Mucosa of descending colon (tissue), 3 donors: ENCODE measurements at regions not wholly inside any gene's neighbourhood (a gene's known extent, or its start where the extent isn't known, plus 50 kb on each side); places are given as distances from the start of the nearest gene placed in this dataset.

ENCODE experiments used
- ATAC-seq: fragments of 200-7000 bp; cut with Tn5 transposase; one replicate; pipeline ENCODE4 v1.9.1; 2020; ENCODE audit warnings: mild to moderate bottlenecking, moderate library complexity
- DNase-seq, 3 donors: peaks; one replicate each; pipeline ENCODE4 v3.0.0-alpha.2; 2020
- H3K36me3 ChIP-seq: fragments of 200-600 bp; one replicate; pipeline ENCODE4 v1.8.0; 2021; ENCODE audit warnings: low read depth, mild to moderate bottlenecking
- H3K4me1 ChIP-seq: fragments of 200-600 bp; one replicate; pipeline ENCODE4 v1.8.0; 2021; ENCODE audit warnings: low read depth, mild to moderate bottlenecking
- H3K4me3 ChIP-seq: fragments of 200-600 bp; one replicate; pipeline ENCODE4 v1.8.0; 2021; ENCODE audit warnings: mild to moderate bottlenecking
- H3K9me3 ChIP-seq: fragments of 200-600 bp; one replicate; pipeline ENCODE4 v1.8.0; 2021; ENCODE audit warnings: mild to moderate bottlenecking
- intact Hi-C, 2 donors: fragments of 100-400 bp; cut with DNase I in 1 of 2; cut with micrococcal nuclease in 1 of 2; formaldehyde crosslinking; loops; one replicate each; pipeline versions ENCODE4 v1.11.0 to v1.11.1; 2022; cut with DNase I, micrococcal nuclease
- TF ChIP-seq, protein P1 (sequence below): fragments of 200-600 bp; IDR thresholded peaks from one replicate; pipeline ENCODE4 v1.8.0; 2022; ENCODE audit warnings: antibody characterized with exemption, mild to moderate bottlenecking
- donor health status: DM: no; HTN: no; CAD: no; lungs with moderate emphysema.
- donor health status: DM: no; HTN: no; CAD: no.
- donor health status: DM: no; HTN: yes; CAD: no.

DNA sequence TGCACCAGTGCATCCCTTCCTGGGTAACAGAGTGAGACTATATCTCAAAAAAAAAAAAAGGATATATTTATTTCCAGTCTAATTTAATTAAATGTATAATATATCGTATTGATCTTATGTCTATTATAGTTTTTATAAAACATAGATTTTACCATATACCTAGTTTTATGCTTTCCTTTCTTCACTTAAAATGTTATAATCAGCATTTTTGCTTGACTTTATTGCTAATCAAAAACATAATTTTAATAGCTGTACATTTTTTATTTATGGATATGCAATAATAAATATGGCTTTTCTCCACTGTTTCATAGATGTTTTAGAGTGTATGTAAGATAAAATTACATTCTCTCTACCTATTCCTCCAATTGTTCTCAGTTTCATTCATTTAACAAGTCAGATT is 958.0 kb downstream of the EPHA4 start:
- no peak for ATAC-seq
- TF ChIP-seq, protein P1, sequence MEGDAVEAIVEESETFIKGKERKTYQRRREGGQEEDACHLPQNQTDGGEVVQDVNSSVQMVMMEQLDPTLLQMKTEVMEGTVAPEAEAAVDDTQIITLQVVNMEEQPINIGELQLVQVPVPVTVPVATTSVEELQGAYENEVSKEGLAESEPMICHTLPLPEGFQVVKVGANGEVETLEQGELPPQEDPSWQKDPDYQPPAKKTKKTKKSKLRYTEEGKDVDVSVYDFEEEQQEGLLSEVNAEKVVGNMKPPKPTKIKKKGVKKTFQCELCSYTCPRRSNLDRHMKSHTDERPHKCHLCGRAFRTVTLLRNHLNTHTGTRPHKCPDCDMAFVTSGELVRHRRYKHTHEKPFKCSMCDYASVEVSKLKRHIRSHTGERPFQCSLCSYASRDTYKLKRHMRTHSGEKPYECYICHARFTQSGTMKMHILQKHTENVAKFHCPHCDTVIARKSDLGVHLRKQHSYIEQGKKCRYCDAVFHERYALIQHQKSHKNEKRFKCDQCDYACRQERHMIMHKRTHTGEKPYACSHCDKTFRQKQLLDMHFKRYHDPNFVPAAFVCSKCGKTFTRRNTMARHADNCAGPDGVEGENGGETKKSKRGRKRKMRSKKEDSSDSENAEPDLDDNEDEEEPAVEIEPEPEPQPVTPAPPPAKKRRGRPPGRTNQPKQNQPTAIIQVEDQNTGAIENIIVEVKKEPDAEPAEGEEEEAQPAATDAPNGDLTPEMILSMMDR: no peak
- intact Hi-C loops: no loop called here
- no peak for DNase-seq
- no peaks in the 10 kb centered on the region for H3K36me3 ChIP-seq
- H3K4me3 ChIP-seq: no peak overlapping the region
- no peaks in the 10 kb centered on the region for H3K4me1 ChIP-seq
- H3K9me3 ChIP-seq: no peaks in the 10 kb centered on the region

DNA sequence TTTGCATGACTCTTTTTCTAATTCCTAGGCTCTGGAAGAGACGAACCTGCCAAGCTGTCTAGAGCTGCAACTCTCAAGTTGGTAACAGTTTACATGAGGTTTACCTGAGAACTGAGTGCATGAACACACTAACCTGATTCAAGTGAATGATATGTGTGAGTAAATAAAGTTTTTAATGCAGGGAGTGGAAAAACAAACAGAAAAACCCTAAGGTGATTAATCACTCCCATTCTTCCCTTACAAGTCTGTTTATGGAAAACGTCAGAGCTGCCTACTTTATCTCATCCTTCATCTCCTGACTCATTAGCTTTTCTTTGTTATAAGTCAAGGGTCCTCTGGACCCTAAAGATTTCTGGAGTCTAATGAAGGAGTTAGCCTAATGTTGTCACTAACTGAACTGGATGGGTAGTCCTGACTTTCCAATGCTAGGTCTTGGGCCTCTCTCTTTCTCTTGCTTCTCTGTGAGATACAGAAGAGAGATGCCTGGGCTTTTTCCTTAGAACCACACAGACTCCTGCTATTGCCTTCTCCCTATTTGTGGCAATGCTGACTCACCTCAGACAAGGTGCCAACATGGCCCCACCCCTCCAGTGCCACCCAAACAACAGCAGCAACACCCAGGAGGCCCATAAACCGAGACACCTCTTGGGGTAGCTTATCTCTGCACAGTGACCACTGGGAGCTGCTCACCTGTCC is 952.4 kb downstream of the EPHA4 start:
- peak; percentile 71 for ATAC-seq
- intact Hi-C loops: no loop called here
- peak in 1 of 3 donors; percentile 4 for DNase-seq
- Histone ChIP-seq H3K4me3 (no peak overlapping the region), H3K36me3 (no peaks in the 10 kb centered on the region), H3K9me3 (no peaks in the 10 kb centered on the region), H3K4me1 (no peaks in the 10 kb centered on the region)
- TF ChIP-seq, protein P1: no peak

DNA sequence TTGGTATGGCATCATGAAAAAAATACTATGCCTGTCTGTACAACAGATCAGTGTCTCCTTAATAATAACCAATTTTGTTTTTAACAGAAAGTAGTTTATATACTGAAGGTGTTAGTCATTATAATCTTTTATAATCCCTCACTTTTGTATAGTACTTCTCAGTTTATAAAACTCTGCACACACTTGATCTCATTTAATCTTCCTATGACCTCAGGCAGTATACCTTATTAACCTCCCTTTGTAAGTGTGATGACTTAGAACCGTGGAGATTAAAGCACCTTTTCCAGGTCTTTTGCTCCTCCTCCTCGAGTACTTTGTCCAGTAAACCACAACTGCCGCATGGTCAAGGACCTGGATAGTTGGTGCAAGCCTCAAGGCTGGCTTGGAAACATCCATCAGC is 945.5 kb downstream of the EPHA4 start:
- no peaks in the 10 kb centered on the region for H3K4me1 ChIP-seq
- H3K36me3 ChIP-seq: no peaks in the 10 kb centered on the region
- TF ChIP-seq, protein P1: no peak
- no peak for ATAC-seq
- intact Hi-C loops: no loop called here
- no peak for DNase-seq
- no peaks in the 10 kb centered on the region for H3K9me3 ChIP-seq
- H3K4me3 ChIP-seq: no peak overlapping the region

DNA sequence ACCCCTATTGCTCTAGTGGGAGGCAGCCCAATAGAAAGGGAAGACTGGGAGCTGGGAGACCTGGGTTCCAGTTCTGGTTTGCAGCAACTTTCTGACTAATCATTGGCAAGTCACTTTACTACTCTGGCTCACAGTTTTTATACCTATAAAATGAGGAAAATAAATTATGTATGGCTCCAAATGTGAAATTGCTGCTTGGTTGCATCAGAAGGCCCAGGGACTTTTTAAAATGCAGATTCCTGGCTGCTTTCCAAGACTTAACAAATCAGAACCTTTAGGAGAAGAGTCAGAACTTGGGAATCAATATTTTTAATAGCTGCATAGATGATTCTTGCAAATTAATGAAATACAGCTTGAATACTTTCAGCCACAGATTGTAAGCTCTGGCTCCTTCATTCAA is 943.9 kb downstream of the EPHA4 start:
- no peaks in the 10 kb centered on the region for H3K36me3 ChIP-seq
- H3K4me1 ChIP-seq: no peaks in the 10 kb centered on the region
- H3K4me3 ChIP-seq: no peak overlapping the region
- TF ChIP-seq, protein P1: no peak
- no peak for DNase-seq
- H3K9me3 ChIP-seq: no peaks in the 10 kb centered on the region
- intact Hi-C loops: no loop called here
- no peak for ATAC-seq

DNA sequence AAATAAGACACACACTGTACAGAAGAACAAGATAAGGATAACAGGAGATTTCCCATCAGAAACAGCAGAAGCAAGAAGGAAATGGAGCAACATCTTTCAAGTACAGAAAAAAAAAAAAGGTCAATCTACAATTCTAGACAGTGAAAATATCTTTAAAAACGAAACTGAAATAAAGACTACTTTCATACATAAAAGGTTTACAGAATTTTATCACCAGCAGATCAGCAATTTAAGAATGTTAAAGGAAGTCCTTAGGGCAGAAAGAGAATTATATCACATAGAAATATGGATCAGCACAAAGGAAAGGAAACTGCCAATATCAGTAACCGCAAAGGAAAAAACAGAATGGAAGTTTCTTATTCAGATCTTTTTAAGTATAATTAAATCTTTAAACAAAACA is 931.0 kb downstream of the EPHA4 start:
- H3K4me3 ChIP-seq: no peak overlapping the region
- intact Hi-C loops: no loop called here
- H3K4me1 ChIP-seq: no peaks in the 10 kb centered on the region
- ATAC-seq: no peak
- no peaks in the 10 kb centered on the region for H3K36me3 ChIP-seq
- TF ChIP-seq, protein P1: no peak
- no peak for DNase-seq
- H3K9me3 ChIP-seq: no peaks in the 10 kb centered on the region

DNA sequence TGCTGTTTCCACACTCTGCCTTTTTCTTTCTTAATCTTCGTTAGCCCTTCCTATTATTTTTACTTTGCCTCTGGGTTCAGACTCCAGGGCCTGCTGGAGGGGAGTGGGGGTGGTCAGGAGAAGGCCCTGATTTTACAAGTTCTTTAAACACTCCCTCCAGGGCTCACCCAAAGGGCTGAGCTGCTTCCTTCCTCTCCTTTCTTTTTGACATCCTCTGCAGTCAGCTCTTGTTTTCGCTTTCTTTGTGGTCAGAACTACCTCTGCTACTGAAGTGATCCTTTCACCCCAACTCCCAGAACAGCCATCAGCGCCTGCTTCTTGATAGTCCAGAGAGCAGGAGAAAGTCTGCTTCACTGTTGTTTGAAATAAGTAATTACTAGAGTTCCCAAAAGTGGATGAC is 925.7 kb downstream of the EPHA4 start:
- Histone ChIP-seq H3K4me3 (no peak overlapping the region), H3K36me3 (no peaks in the 10 kb centered on the region), H3K9me3 (no peaks in the 10 kb centered on the region), H3K4me1 (no peaks in the 10 kb centered on the region)
- DNase-seq (no peak), ATAC-seq (no peak)
- TF ChIP-seq, protein P1: no peak
- intact Hi-C loops: no loop called here
